GM21528 (cell line): ENCODE measurements at regions not wholly inside any gene's neighbourhood (a gene's known extent, or its start where the extent isn't known, plus 50 kb on each side); places are given as distances from the start of the nearest gene placed in this dataset.

Experiments used
- ATAC-seq: cut with Tn5 transposase; IDR thresholded peaks from one replicate; pipeline ENCODE4 v1.9.1; 2021; ENCODE audit warnings: mild to moderate bottlenecking, moderate library complexity; ENCODE audit not compliant: unreplicated experiment, low FRiP score

- no peak for ATAC-seq
These were observed 308.5 kb downstream of the CENPC start for GRCh38 chr4:67236788-67237187.

GRCh38 chr4:67236318-67236717 lies 309.0 kb downstream of the CENPC start:
- ATAC-seq, result no peak

- ATAC-seq, result no peak
These were observed 311.0 kb downstream of the CENPC start for GRCh38 chr4:67234296-67234695.

- no peak for ATAC-seq
These were observed 316.2 kb downstream of the CENPC start for GRCh38 chr4:67229148-67229547.

- ATAC-seq, result no peak
These were observed 324.4 kb downstream of the CENPC start for GRCh38 chr4:67220861-67221260.

GRCh38 chr4:67218883-67219282 lies 326.4 kb downstream of the CENPC start:
- no peak for ATAC-seq

- no peak for ATAC-seq
These were observed 337.3 kb downstream of the CENPC start for GRCh38 chr4:67207941-67208441.

GRCh38 chr4:67204441-67204840 lies 340.9 kb downstream of the CENPC start:
- ATAC-seq, result no peak

- ATAC-seq, result no peak
These were observed 344.0 kb downstream of the CENPC start for GRCh38 chr4:67201334-67201733.

- no peak for ATAC-seq
These were observed 346.6 kb downstream of the CENPC start for GRCh38 chr4:67198727-67199126.

GRCh38 chr4:67167849-67168248 lies 377.5 kb downstream of the CENPC start:
- no peak for ATAC-seq

- no peak for ATAC-seq
These were observed 382.6 kb downstream of the CENPC start for GRCh38 chr4:67162690-67163089.

- no peak for ATAC-seq
These were observed 384.0 kb downstream of the CENPC start for GRCh38 chr4:67161311-67161710.

- ATAC-seq, result no peak
These were observed 384.9 kb downstream of the CENPC start for GRCh38 chr4:67160394-67160793.

- no peak for ATAC-seq
These were observed 386.6 kb downstream of the CENPC start for GRCh38 chr4:67158666-67159065.

GRCh38 chr4:67152976-67153375 lies 392.3 kb downstream of the CENPC start:
- ATAC-seq, result no peak

- no peak for ATAC-seq
These were observed 393.6 kb downstream of the CENPC start for GRCh38 chr4:67151376-67152343.

GRCh38 chr4:67141586-67141985 lies 403.7 kb downstream of the CENPC start:
- ATAC-seq, result no peak

- no peak for ATAC-seq
These were observed 410.7 kb downstream of the CENPC start for GRCh38 chr4:67134616-67135015.

- ATAC-seq, result no peak
These were observed 412.1 kb downstream of the CENPC start for GRCh38 chr4:67133162-67133561.

- peak; percentile 80 for ATAC-seq
These were observed 414.1 kb downstream of the CENPC start for GRCh38 chr4:67131224-67131623.

GRCh38 chr4:67130411-67130810 lies 414.9 kb downstream of the CENPC start:
- ATAC-seq, result no peak
